GM12878 (cell line): ENCODE measurements at regions not wholly inside any gene's neighbourhood (a gene's known extent, or its start where the extent isn't known, plus 50 kb on each side); places are given as distances from the start of the nearest gene placed in this dataset.

Experiments
- ATAC-seq: fragments of 200-7000 bp; cut with Tn5 transposase; 3 replicates; pipeline ENCODE4 v1.9.1; 2020; ENCODE audit warnings: mild to moderate bottlenecking, moderate library complexity
- BruUV-seq: library from RNA; stranded (reverse); fragments of 400-500 nt; replicated peaks from 2 replicates; lab custom pipeline; 2021; lab: Mats Ljungman, UMichigan
- CTCF ChIA-PET: fragments of 300-600 bp; sonication (Branson Sonifier 250); formaldehyde crosslinking; extraction: SDS; loops from one replicate; lab custom pipeline; 2021; ENCODE audit warnings: inconsistent platforms; lab: Yijun Ruan, JAX
- POLR2A ChIA-PET: fragments of 350-600 bp; formaldehyde crosslinking; extraction: SDS; loops from one replicate; lab custom pipeline; 2021; ENCODE audit warnings: inconsistent platforms; lab: Charles Lee
- RAD21 ChIA-PET: fragments of 300-600 bp; sonication (Branson Sonifier 250); formaldehyde crosslinking; loops from one replicate; lab custom pipeline; 2023; ENCODE audit warnings: antibody characterized with exemption; ENCODE audit not compliant: unreplicated experiment; lab: Charles Lee
- SMC1A ChIA-PET: fragments of 300-600 bp; sonication (Branson Sonifier 250); formaldehyde crosslinking; loops from one replicate; lab custom pipeline; 2023; ENCODE audit not compliant: unreplicated experiment, uncharacterized antibody; lab: Charles Lee
- DNase-seq: peaks from one replicate; pipeline ENCODE4 v3.0.0-alpha.2; 2011; ENCODE audit warnings: low read depth, low spot score
- FAIRE-seq: peaks from 3 replicates; lab custom pipeline; 2011; peaks lifted over from hg19 to GRCh38; lab: Jason Lieb, UNC
- H2AFZ ChIP-seq: 2 replicates; pipeline ENCODE4 v1.6.0; 2011; ENCODE audit warnings: low read depth, low read length, control low read depth; ENCODE audit not compliant: control insufficient read depth
- H3K27ac ChIP-seq: 2 replicates; pipeline ENCODE4 v1.5.1; 2011; ENCODE audit warnings: control low read depth; ENCODE audit not compliant: control insufficient read depth, insufficient read depth
- H3K27me3 ChIP-seq, 2 experiments: replicated peaks in 1 of 2; 2 replicates each; pipeline versions ENCODE4 v1.6.0 to v1.6.1; 2011; ENCODE audit warnings: low read length in 1 of 2; ENCODE audit not compliant: control insufficient read depth in 2 of 2, insufficient read depth in 2 of 2
- H3K36me3 ChIP-seq, 2 experiments: 2 replicates each; pipeline ENCODE4 v1.5.1; 2011; ENCODE audit warnings: low read length in 1 of 2; ENCODE audit not compliant: control insufficient read depth in 2 of 2, insufficient read depth in 2 of 2
- H3K4me1 ChIP-seq: 2 replicates; pipeline ENCODE4 v1.6.1; 2011; ENCODE audit warnings: mild to moderate bottlenecking, low read length, moderate library complexity, mixed read lengths; ENCODE audit not compliant: control insufficient read depth, insufficient read depth
- H3K4me2 ChIP-seq: 2 replicates; pipeline ENCODE4 v1.6.0; 2011; ENCODE audit warnings: control low read depth; ENCODE audit not compliant: control insufficient read depth, insufficient read depth
- H3K4me3 ChIP-seq: fragments of 200-600 bp; sonication (generic); 2 replicates; pipeline ENCODE4 v1.5.1; 2016
- H3K79me2 ChIP-seq: 2 replicates; pipeline ENCODE4 v1.6.0; 2011; ENCODE audit warnings: low read length; ENCODE audit not compliant: control insufficient read depth, insufficient read depth
- H3K9ac ChIP-seq: 2 replicates; pipeline ENCODE4 v1.8.0; 2011; ENCODE audit warnings: low read length, control low read depth, mixed read lengths; ENCODE audit not compliant: control insufficient read depth, insufficient read depth
- H3K9me3 ChIP-seq: replicated peaks from 3 replicates; pipeline ENCODE4 v1.5.1; 2011; ENCODE audit warnings: mild to moderate bottlenecking, low read length; ENCODE audit not compliant: control insufficient read depth, insufficient read depth
- H4K20me1 ChIP-seq: 2 replicates; pipeline ENCODE4 v1.6.0; 2011; ENCODE audit not compliant: control insufficient read depth, insufficient read depth
- BCLAF1 ChIP-seq: fragments of 450-650 bp; IDR thresholded peaks from 2 replicates; pipeline ENCODE4 v1.6.1; 2017; ENCODE audit warnings: antibody characterized with exemption, mild to moderate bottlenecking, moderate library complexity
- BMI1 ChIP-seq: fragments of 450-650 bp; IDR thresholded peaks from 2 replicates; pipeline ENCODE4 v1.6.1; 2016; ENCODE audit warnings: mild to moderate bottlenecking, moderate library complexity, borderline replicate concordance
- HCFC1 ChIP-seq: fragments of 150-350 bp; IDR thresholded peaks from 2 replicates; pipeline ENCODE4 v1.6.1; 2014; ENCODE audit warnings: low read length
- KAT2A ChIP-seq: conservative IDR thresholded peaks from 2 replicates; pipeline ENCODE4 v1.6.1; 2011; ENCODE audit warnings: low read depth, low read length; ENCODE audit not compliant: control insufficient read depth
- MYC ChIP-seq: IDR thresholded peaks from 2 replicates; pipeline ENCODE4 v1.6.1; 2011; ENCODE audit warnings: mild to moderate bottlenecking, low read length, moderate library complexity, inconsistent platforms; ENCODE audit not compliant: insufficient read depth, insufficient replicate concordance, insufficient read length, severe bottlenecking
- RBBP5 ChIP-seq: fragments of 200-600 bp; sonication (generic); conservative IDR thresholded peaks from 2 replicates; pipeline ENCODE4 v1.6.1; 2016
- RUNX3 ChIP-seq: IDR thresholded peaks from 2 replicates; pipeline ENCODE4 v1.6.1; 2012; ENCODE audit warnings: low read length, inconsistent platforms
- SP1 ChIP-seq: IDR thresholded peaks from one replicate; pipeline ENCODE4 v1.6.1; 2011; ENCODE audit warnings: low read depth, low read length
- ZNF622 ChIP-seq: fragments of 450-650 bp; IDR thresholded peaks from 2 replicates; pipeline ENCODE4 v1.6.1; 2017; ENCODE audit warnings: mild to moderate bottlenecking, inconsistent platforms
- WGBS: methylation state at CpG from one replicate; pipeline ENCODE4 v1.1.6; 2016; ENCODE audit warnings: low lambda C conversion rate; ENCODE audit not compliant: insufficient replicate concordance, insufficient coverage; ENCODE audit errors: missing lambda C conversion rate; 5-methylcytosine and 5-hydroxymethylcytosine counted together
- in situ Hi-C: fragments of 300-500 bp; cut with MboI; formaldehyde crosslinking; loops from 9 replicates; pipeline ENCODE4 v1.14.3; 2018; ENCODE audit warnings: mixed read lengths
- intact Hi-C: fragments of 100-400 bp; cut with micrococcal nuclease; formaldehyde crosslinking; loops from one replicate; pipeline ENCODE4 v1.14.2; 2022; ENCODE audit not compliant: unreplicated experiment

GRCh38 chr14:97212399-97212798 lies 415.2 kb downstream of the VRK1 start (continued):
- no peak for TF ChIP-seq KAT2A
- no peak for TF ChIP-seq BCLAF1

- Histone ChIP-seq H3K9me3 (no peaks in the 10 kb centered on the region; the same call in 2 of the 3 replicates), H3K4me1 (no peaks in the 10 kb centered on the region), H4K20me1 (no peaks in the 10 kb centered on the region), H3K9ac (no peak overlapping the region), H3K4me3 (no peak overlapping the region), H3K79me2 (no peaks in the 10 kb centered on the region), H3K27ac (no peak overlapping the region), H2AFZ (no peak overlapping the region), H3K36me3 (no peaks in the 10 kb centered on the region), H3K27me3 (no peaks in the 10 kb centered on the region; a peak in 1 of 4 replicates), H3K4me2 (no peak overlapping the region)
- in situ Hi-C loops (no loop called here), intact Hi-C loops (no loop called here)
- ChIA-PET POLR2A (no interaction called here), CTCF (no interaction called here), SMC1A (interaction anchor here (1.5 kb wide), 1 partner anchor 38 kb away, joined by 4 read pairs; no protein-coding TSS in a partner anchor), RAD21 (no interaction called here)
- FAIRE-seq = no peak
- no peak for ATAC-seq
- WGBS = 7% methylated on average over 4 of the region's 4 CpGs
- BruUV-seq = no TSS peak
- TF ChIP-seq ZNF622 (no peak), RBBP5 (no peak), MYC (no peak), SP1 (no peak), RUNX3 (no peak), HCFC1 (no peak), BMI1 (no peak)
- DNase-seq = no peak
Observed at GRCh38 chr14:97213720-97214119, 416.5 kb downstream of the VRK1 start.
